ENCODE measurements at regions not wholly inside any gene's neighbourhood (a gene's known extent, or its start where the extent isn't known, plus 50 kb on each side); places are given as distances from the start of the nearest gene placed in this dataset.
"Not testable (repeated sequence)": the region's sequence is repeated elsewhere in the genome, so short reads cannot be mapped to it uniquely, and the experiment has no call there.

- CTCF ChIA-PET, result no interaction called here
Observed at GRCh38 chr15:75121491-75121890, 80.2 kb upstream of the C15orf39 start.

GRCh38 chr15:75123395-75123794 lies 78.3 kb upstream of the C15orf39 start:
- H3K27me3 ChIP-seq (replicated peaks; ENCODE audit: insufficient read depth, low read depth, low read length, poor library complexity), result no peaks in the 10 kb centered on the region
- H3K36me3 ChIP-seq (ENCODE audit: insufficient read depth, low read length, poor library complexity, severe bottlenecking), result no peaks in the 10 kb centered on the region
- no peaks in the 10 kb centered on the region for H3K4me1 ChIP-seq (ENCODE audit: insufficient read depth, low read length, poor library complexity, severe bottlenecking)
- TF ChIP-seq EZH2 (IDR thresholded peaks at IDR 0.05; ENCODE audit: borderline replicate concordance, low read depth, low read length, poor library complexity, severe bottlenecking) (no peak), CTCF (conservative IDR thresholded peaks at IDR 0.05; ENCODE audit: low read depth, low read length) (no peak)
- BruUV-seq (replicated peaks), result no TSS peak
- no peaks in the 10 kb centered on the region for H3K9me3 ChIP-seq (ENCODE audit: low read depth, low read length, poor library complexity, severe bottlenecking)
- no peak overlapping the region for H3K27ac ChIP-seq (ENCODE audit: low read depth, low read length, poor library complexity, severe bottlenecking)
- no peak for DNase-seq (ENCODE audit: low spot score)
- ChIA-PET CTCF (no interaction called here), POLR2A (ENCODE audit: low non-redundant PET) (no interaction called here)
- no peak overlapping the region for H3K4me3 ChIP-seq (ENCODE audit: low read depth, low read length, poor library complexity, severe bottlenecking)
- intact Hi-C loops (cut with micrococcal nuclease; ENCODE audit: unreplicated experiment), result no loop called here

More at GRCh38 chr15:75121491-75121890, 80.2 kb upstream of the C15orf39 start:
- TF ChIP-seq CTCF (conservative IDR thresholded peaks at IDR 0.05; ENCODE audit: low read depth, low read length) (no peak), EZH2 (IDR thresholded peaks at IDR 0.05; ENCODE audit: borderline replicate concordance, low read depth, low read length, poor library complexity, severe bottlenecking) (no peak)
- no TSS peak for BruUV-seq (replicated peaks)
- H3K9me3 ChIP-seq (ENCODE audit: low read depth, low read length, poor library complexity, severe bottlenecking), result no peaks in the 10 kb centered on the region
- intact Hi-C loops (cut with micrococcal nuclease; ENCODE audit: unreplicated experiment), result no loop called here
- no peaks in the 10 kb centered on the region for H3K4me1 ChIP-seq (ENCODE audit: insufficient read depth, low read length, poor library complexity, severe bottlenecking)
- H3K4me3 ChIP-seq (ENCODE audit: low read depth, low read length, poor library complexity, severe bottlenecking), result no peak overlapping the region
- POLR2A ChIA-PET (ENCODE audit: low non-redundant PET), result no interaction called here
- no peaks in the 10 kb centered on the region for H3K27me3 ChIP-seq (replicated peaks; ENCODE audit: insufficient read depth, low read depth, low read length, poor library complexity)
- H3K36me3 ChIP-seq (ENCODE audit: insufficient read depth, low read length, poor library complexity, severe bottlenecking), result no peaks in the 10 kb centered on the region
- no peak for DNase-seq (ENCODE audit: low spot score)
- H3K27ac ChIP-seq (ENCODE audit: low read depth, low read length, poor library complexity, severe bottlenecking), result no peak overlapping the region

DNA sequence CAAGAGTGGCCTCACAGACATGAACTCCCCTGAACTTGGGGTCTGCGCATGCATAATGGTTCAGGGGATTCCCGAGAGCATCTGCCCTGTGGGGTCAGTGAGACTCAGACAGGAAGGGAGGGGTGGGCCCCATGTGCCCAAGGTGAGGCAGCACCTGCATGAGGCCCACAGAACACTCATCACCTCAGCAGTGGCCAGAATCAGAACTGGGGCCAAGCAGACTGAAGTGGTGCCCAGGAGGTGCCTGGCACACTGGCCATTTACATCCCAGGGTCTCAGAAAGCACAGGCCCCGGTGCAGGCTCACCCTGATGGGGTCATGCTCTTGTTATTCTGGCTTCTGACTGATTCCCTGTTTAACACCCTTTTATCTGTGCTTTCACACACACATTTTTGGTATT lies 77.4 kb upstream of the C15orf39 start:
- BruUV-seq (replicated peaks); intact Hi-C loops (cut with micrococcal nuclease; ENCODE audit: unreplicated experiment); H3K9me3 ChIP-seq (ENCODE audit: low read depth, low read length, poor library complexity, severe bottlenecking); DNase-seq (ENCODE audit: low spot score); CTCF ChIA-PET; H3K4me3 ChIP-seq (ENCODE audit: low read depth, low read length, poor library complexity, severe bottlenecking); H3K27ac ChIP-seq (ENCODE audit: low read depth, low read length, poor library complexity, severe bottlenecking); H3K36me3 ChIP-seq (ENCODE audit: insufficient read depth, low read length, poor library complexity, severe bottlenecking); POLR2A ChIA-PET (ENCODE audit: low non-redundant PET); H3K27me3 ChIP-seq (replicated peaks; ENCODE audit: insufficient read depth, low read depth, low read length, poor library complexity); H3K4me1 ChIP-seq (ENCODE audit: insufficient read depth, low read length, poor library complexity, severe bottlenecking): not testable (repeated sequence)

GRCh38 chr15:75125935-75126334 lies 75.7 kb upstream of the C15orf39 start:
- no peaks in the 10 kb centered on the region for H3K4me1 ChIP-seq (ENCODE audit: insufficient read depth, low read length, poor library complexity, severe bottlenecking)
- CTCF ChIA-PET, result interaction anchor here (0.6 kb wide), 1 partner anchor 487 kb away, joined by 5 read pairs; no protein-coding TSS in a partner anchor
- BruUV-seq (replicated peaks), result no TSS peak

More at GRCh38 chr15:75125935-75126334, 75.7 kb upstream of the C15orf39 start:
- no peak overlapping the region for H3K4me3 ChIP-seq (ENCODE audit: low read depth, low read length, poor library complexity, severe bottlenecking)
- intact Hi-C loops (cut with micrococcal nuclease; ENCODE audit: unreplicated experiment), result no loop called here
- no peak for TF ChIP-seq CTCF (conservative IDR thresholded peaks at IDR 0.05; ENCODE audit: low read depth, low read length)
- no peak for TF ChIP-seq EZH2 (IDR thresholded peaks at IDR 0.05; ENCODE audit: borderline replicate concordance, low read depth, low read length, poor library complexity, severe bottlenecking)
- no peak overlapping the region for H3K27ac ChIP-seq (ENCODE audit: low read depth, low read length, poor library complexity, severe bottlenecking)
- POLR2A ChIA-PET (ENCODE audit: low non-redundant PET), result no interaction called here
- no peaks in the 10 kb centered on the region for H3K9me3 ChIP-seq (ENCODE audit: low read depth, low read length, poor library complexity, severe bottlenecking)
- H3K36me3 ChIP-seq (ENCODE audit: insufficient read depth, low read length, poor library complexity, severe bottlenecking), result no peaks in the 10 kb centered on the region
- H3K27me3 ChIP-seq (replicated peaks; ENCODE audit: insufficient read depth, low read depth, low read length, poor library complexity), result no peaks in the 10 kb centered on the region
- no peak for DNase-seq (ENCODE audit: low spot score)

Data from A673 (cell line).